CD4-positive, alpha-beta T cell (primary cell): ENCODE measurements at regions not wholly inside any gene's neighbourhood (a gene's known extent, or its start where the extent isn't known, plus 50 kb on each side); places are given as distances from the start of the nearest gene placed in this dataset.

Experiments used
- ATAC-seq: fragments of 200-7000 bp; cut with Tn5 transposase; one replicate; pipeline ENCODE4 v1.10.0; 2022; ENCODE audit warnings: mild to moderate bottlenecking; ENCODE audit not compliant: poor library complexity
- CTCF ChIA-PET: fragments of 350-600 bp; sonication (Branson Sonifier 250); formaldehyde crosslinking; loops from one replicate; lab custom pipeline; 2021; ENCODE audit warnings: antibody characterized with exemption, inconsistent platforms; lab: Charles Lee
- POLR2A ChIA-PET: fragments of 350-600 bp; sonication (Branson Sonifier 250); formaldehyde crosslinking; loops from one replicate; lab custom pipeline; 2021; ENCODE audit warnings: antibody characterized with exemption, inconsistent platforms; lab: Charles Lee
- DNase-seq, 14 experiments: peaks; one replicate each; pipeline ENCODE4 v3.0.0-alpha.2; 2013 to 2020; ENCODE audit warnings: mixed read lengths in 2 of 14
- H3K27ac ChIP-seq, 2 donors: one replicate each; pipeline versions ENCODE4 v1.5.1 to v1.7.0; 2013; ENCODE audit warnings: low read length in 2 of 2, low read depth in 1 of 2, mild to moderate bottlenecking in 1 of 2
- H3K27me3 ChIP-seq, 2 experiments: 1 replicate in 1 of 2; 2 replicates in 1 of 2; pipeline versions ENCODE4 v1.6.1 to v1.7.0; 2013; ENCODE audit warnings: low read length in 2 of 2, control low read depth in 1 of 2, mild to moderate bottlenecking in 1 of 2, moderate library complexity in 1 of 2; ENCODE audit not compliant: insufficient read depth in 2 of 2, control insufficient read depth in 1 of 2
- H3K36me3 ChIP-seq: one replicate; pipeline ENCODE4 v1.6.1; 2013; ENCODE audit warnings: low read length, control low read depth; ENCODE audit not compliant: insufficient read depth
- H3K4me1 ChIP-seq: one replicate; pipeline ENCODE4 v1.6.1; 2013; ENCODE audit warnings: low read length, control low read depth; ENCODE audit not compliant: insufficient read depth
- H3K4me3 ChIP-seq: one replicate; pipeline ENCODE4 v1.5.1; 2013; ENCODE audit warnings: mild to moderate bottlenecking, low read length, moderate library complexity
- H3K9me3 ChIP-seq, 2 experiments: 1 replicate in 1 of 2; 2 replicates in 1 of 2; pipeline versions ENCODE4 v1.6.1 to v1.7.0; 2013; ENCODE audit warnings: low read length in 2 of 2, mild to moderate bottlenecking in 2 of 2, control low read depth in 1 of 2, moderate library complexity in 1 of 2; ENCODE audit not compliant: control insufficient read depth in 1 of 2, insufficient read depth in 1 of 2
- H3K27ac Mint-ChIP-seq: one replicate; pipeline ENCODE4 v1.8.0; 2020; ENCODE audit warnings: mixed read lengths
- H3K27me3 Mint-ChIP-seq: one replicate; pipeline ENCODE4 v1.8.0; 2021; ENCODE audit warnings: mixed read lengths
- H3K36me3 Mint-ChIP-seq: one replicate; pipeline ENCODE4 v1.8.0; 2021; ENCODE audit warnings: low read depth, mixed read lengths
- H3K4me1 Mint-ChIP-seq: one replicate; pipeline ENCODE4 v1.8.0; 2021; ENCODE audit warnings: low read depth, mixed read lengths
- H3K4me3 Mint-ChIP-seq: one replicate; pipeline ENCODE4 v1.8.0; 2020; ENCODE audit warnings: mild to moderate bottlenecking, mixed read lengths
- H3K9me3 Mint-ChIP-seq: one replicate; pipeline ENCODE4 v1.8.0; 2020; ENCODE audit warnings: mixed read lengths
- intact Hi-C, 2 experiments: fragments of 100-400 bp; cut with DNase I in 1 of 2; cut with micrococcal nuclease in 1 of 2; formaldehyde crosslinking; loops; one replicate each; pipeline versions ENCODE4 v1.15.1 to v1.9.0; 2023 to 2025; cut with DNase I, micrococcal nuclease
- TF ChIP-seq, protein P1 (sequence below): fragments of 200-600 bp; IDR thresholded peaks from one replicate; pipeline ENCODE4 v1.8.0; 2022; ENCODE audit warnings: antibody characterized with exemption, mild to moderate bottlenecking

DNA sequence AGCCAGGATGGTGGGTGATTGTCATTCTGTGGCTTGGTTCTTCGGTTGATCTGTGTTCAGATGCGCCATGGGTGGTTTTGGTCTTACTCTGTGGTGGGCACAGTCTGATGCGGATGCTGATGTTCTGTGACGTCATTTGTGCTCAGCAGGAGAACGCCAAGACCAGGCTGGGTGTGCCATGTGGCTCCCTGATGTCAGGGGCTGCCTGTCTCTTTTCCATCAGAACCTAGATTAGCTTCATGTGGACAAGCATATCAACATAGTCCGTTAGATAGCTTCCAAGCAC is 100.6 kb upstream of the ARL4C start:
- H3K36me3 Mint-ChIP-seq = no peaks in the 10 kb centered on the region
- H3K27ac Mint-ChIP-seq = no peak overlapping the region
- intact Hi-C loops = no loop called here
- ATAC-seq (no peak), DNase-seq (no peak)
- Histone ChIP-seq H3K9me3 (no peaks in the 10 kb centered on the region), H3K27me3 (peaks cover 3% of the 10 kb centered on the region in 2 experiments), H3K27ac (no peak overlapping the region), H3K36me3 (no peaks in the 10 kb centered on the region), H3K4me1 (no peaks in the 10 kb centered on the region), H3K4me3 (no peak overlapping the region)
- CTCF ChIA-PET = no interaction called here
- H3K4me1 Mint-ChIP-seq = no peaks in the 10 kb centered on the region
- POLR2A ChIA-PET = no interaction called here
- TF ChIP-seq, protein P1, sequence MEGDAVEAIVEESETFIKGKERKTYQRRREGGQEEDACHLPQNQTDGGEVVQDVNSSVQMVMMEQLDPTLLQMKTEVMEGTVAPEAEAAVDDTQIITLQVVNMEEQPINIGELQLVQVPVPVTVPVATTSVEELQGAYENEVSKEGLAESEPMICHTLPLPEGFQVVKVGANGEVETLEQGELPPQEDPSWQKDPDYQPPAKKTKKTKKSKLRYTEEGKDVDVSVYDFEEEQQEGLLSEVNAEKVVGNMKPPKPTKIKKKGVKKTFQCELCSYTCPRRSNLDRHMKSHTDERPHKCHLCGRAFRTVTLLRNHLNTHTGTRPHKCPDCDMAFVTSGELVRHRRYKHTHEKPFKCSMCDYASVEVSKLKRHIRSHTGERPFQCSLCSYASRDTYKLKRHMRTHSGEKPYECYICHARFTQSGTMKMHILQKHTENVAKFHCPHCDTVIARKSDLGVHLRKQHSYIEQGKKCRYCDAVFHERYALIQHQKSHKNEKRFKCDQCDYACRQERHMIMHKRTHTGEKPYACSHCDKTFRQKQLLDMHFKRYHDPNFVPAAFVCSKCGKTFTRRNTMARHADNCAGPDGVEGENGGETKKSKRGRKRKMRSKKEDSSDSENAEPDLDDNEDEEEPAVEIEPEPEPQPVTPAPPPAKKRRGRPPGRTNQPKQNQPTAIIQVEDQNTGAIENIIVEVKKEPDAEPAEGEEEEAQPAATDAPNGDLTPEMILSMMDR = no peak
- H3K4me3 Mint-ChIP-seq = no peak overlapping the region
- peaks cover 11% of the 10 kb centered on the region for H3K27me3 Mint-ChIP-seq
- no peaks in the 10 kb centered on the region for H3K9me3 Mint-ChIP-seq

DNA sequence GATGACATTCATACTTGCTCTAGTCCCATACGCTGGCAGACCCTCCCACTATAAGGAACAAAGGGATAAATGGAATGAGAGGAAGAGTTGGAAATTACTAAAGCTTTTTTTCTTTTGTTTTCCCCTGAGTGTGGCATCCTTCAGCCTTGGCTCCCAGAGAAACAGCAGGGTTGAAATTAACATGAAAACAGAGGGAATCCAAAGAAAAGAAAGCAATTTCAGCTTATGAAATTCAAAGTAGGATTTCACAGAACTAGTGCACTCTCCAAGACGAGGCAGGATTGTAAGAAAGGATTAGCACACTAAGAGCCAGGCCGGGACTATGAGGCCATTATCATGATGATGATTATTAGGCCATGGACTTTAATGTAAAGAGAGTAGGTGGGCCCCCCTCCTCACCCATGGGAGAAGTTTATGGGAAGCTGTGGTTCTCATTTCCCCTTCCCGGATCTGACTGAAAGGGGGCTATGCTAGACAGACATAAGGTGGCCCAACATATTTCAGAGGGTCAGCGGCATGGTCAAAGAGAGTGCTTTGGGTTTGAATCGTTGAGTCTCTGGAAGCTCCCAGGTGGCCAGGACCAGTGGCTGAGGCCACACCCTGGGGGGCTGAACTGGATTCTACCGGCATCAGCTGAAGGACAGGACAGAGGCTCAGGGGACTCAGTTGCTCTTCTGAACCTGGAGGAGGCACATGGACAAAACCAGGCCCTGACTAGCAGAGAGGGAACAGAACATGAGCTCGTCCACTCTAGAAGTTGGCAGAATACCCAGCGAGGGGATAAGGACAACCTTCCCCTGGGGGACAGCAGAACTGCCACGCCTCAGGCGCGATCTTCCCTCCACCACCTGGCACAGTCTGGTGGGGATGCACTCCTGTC is 100.1 kb upstream of the ARL4C start:
- intact Hi-C loops = no loop called here
- DNase-seq = no peak
- Histone ChIP-seq H3K36me3 (no peaks in the 10 kb centered on the region), H3K27ac (no peak overlapping the region), H3K27me3 (peaks cover 3% of the 10 kb centered on the region in 2 experiments), H3K4me3 (no peak overlapping the region), H3K4me1 (no peaks in the 10 kb centered on the region), H3K9me3 (no peaks in the 10 kb centered on the region)
- ChIA-PET CTCF (no interaction called here), POLR2A (no interaction called here)
- TF ChIP-seq, protein P1 = no peak
- no peak overlapping the region for H3K27ac Mint-ChIP-seq
- H3K36me3 Mint-ChIP-seq = no peaks in the 10 kb centered on the region
- no peaks in the 10 kb centered on the region for H3K9me3 Mint-ChIP-seq
- no peak for ATAC-seq
- H3K27me3 Mint-ChIP-seq = peaks cover 17% of the 10 kb centered on the region
- H3K4me1 Mint-ChIP-seq = no peaks in the 10 kb centered on the region
- no peak overlapping the region for H3K4me3 Mint-ChIP-seq

DNA sequence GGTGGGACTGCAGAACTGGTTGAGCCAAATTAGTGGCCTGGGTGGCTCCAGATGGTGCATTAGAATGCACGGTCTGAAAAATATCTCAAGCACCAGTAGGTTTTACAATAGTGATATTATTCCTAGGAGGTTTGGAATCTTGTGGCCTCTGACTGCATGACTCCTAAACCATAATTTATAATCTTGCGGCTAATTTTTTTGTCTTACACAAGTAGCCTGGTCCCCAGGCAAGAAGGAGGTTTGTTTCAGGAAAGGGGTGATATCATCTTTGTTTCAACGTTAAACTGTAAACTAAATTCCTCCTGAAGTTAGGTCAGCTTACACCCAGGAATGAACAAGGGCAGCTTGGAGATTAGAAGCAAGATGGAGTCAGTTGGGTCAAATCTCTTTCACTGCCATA is 98.9 kb upstream of the ARL4C start:
- TF ChIP-seq, protein P1 = no peak

More for the DNA sequence above, 98.9 kb upstream of the ARL4C start:
- H3K9me3 Mint-ChIP-seq = no peaks in the 10 kb centered on the region
- no peaks in the 10 kb centered on the region for H3K36me3 Mint-ChIP-seq
- CTCF ChIA-PET = no interaction called here
- H3K4me1 ChIP-seq = no peaks in the 10 kb centered on the region
- no peaks in the 10 kb centered on the region for H3K9me3 ChIP-seq
- no peaks in the 10 kb centered on the region for H3K36me3 ChIP-seq
- H3K27ac ChIP-seq = no peak overlapping the region
- ATAC-seq = no peak
- no peak overlapping the region for H3K4me3 ChIP-seq
- H3K27me3 Mint-ChIP-seq = peaks cover 21% of the 10 kb centered on the region
- H3K27ac Mint-ChIP-seq = no peak overlapping the region
- POLR2A ChIA-PET = no interaction called here
- no peak overlapping the region for H3K4me3 Mint-ChIP-seq
- intact Hi-C loops = no loop called here
- peaks cover 3% of the 10 kb centered on the region in 2 experiments for H3K27me3 ChIP-seq
- DNase-seq = no peak
- H3K4me1 Mint-ChIP-seq = no peaks in the 10 kb centered on the region
